GM23338 (cell line): ENCODE measurements at regions not wholly inside any gene's neighbourhood (a gene's known extent, or its start where the extent isn't known, plus 50 kb on each side); places are given as distances from the start of the nearest gene placed in this dataset.
A peak's percentile ranks its signal among the peaks of the same experiment; 100 is the strongest.

ENCODE experiments used
- ATAC-seq: fragments of 200-7000 bp; cut with Tn5 transposase; 3 replicates; pipeline ENCODE4 v1.9.1; 2020
- DNase-seq: peaks from one replicate; pipeline ENCODE4 v3.0.0-alpha.2; 2015; ENCODE audit warnings: low spot score
- H2AFZ ChIP-seq: fragments of 200-600 bp; sonication (generic); 2 replicates; pipeline ENCODE4 v1.8.0; 2016; ENCODE audit warnings: antibody characterized with exemption, mild to moderate bottlenecking, moderate library complexity
- H3F3A ChIP-seq: fragments of 200-600 bp; sonication (generic); replicated peaks from 2 replicates; pipeline ENCODE4 v1.8.0; 2017; ENCODE audit warnings: antibody characterized with exemption, mixed run types, low read depth
- H3K27ac ChIP-seq: fragments of 200-600 bp; sonication (generic); 2 replicates; pipeline ENCODE4 v1.6.1; 2016; ENCODE audit warnings: low read depth
- H3K27me3 ChIP-seq: fragments of 200-600 bp; sonication (generic); 2 replicates; pipeline ENCODE4 v1.8.0; 2016; ENCODE audit warnings: mild to moderate bottlenecking, mixed run types, moderate library complexity; ENCODE audit not compliant: insufficient read depth
- H3K36me3 ChIP-seq: fragments of 200-600 bp; sonication (generic); 2 replicates; pipeline ENCODE4 v1.8.0; 2016; ENCODE audit warnings: mild to moderate bottlenecking; ENCODE audit not compliant: insufficient read depth
- H3K4me1 ChIP-seq: fragments of 200-600 bp; sonication (generic); 2 replicates; pipeline ENCODE4 v1.8.0; 2016; ENCODE audit warnings: mild to moderate bottlenecking, moderate library complexity; ENCODE audit not compliant: insufficient read depth
- H3K4me2 ChIP-seq: fragments of 200-600 bp; sonication (generic); 2 replicates; pipeline ENCODE4 v1.7.1; 2017; ENCODE audit warnings: mixed run types
- H3K4me3 ChIP-seq: fragments of 200-600 bp; sonication (generic); 2 replicates; pipeline ENCODE4 v1.6.1; 2016; ENCODE audit warnings: mixed run types
- H3K79me2 ChIP-seq: fragments of 200-600 bp; sonication (generic); replicated peaks from 2 replicates; pipeline ENCODE4 v1.8.0; 2017; ENCODE audit warnings: mild to moderate bottlenecking; ENCODE audit not compliant: insufficient read depth
- H3K9me2 ChIP-seq: fragments of 200-600 bp; sonication (generic); 2 replicates; pipeline ENCODE4 v1.8.0; 2017; ENCODE audit not compliant: insufficient read depth
- H4K20me1 ChIP-seq: fragments of 200-600 bp; sonication (generic); replicated peaks from 2 replicates; pipeline ENCODE4 v1.8.0; 2017; ENCODE audit warnings: mild to moderate bottlenecking; ENCODE audit not compliant: insufficient read depth
- H3K27ac Mint-ChIP-seq: 2 replicates; pipeline ENCODE4 v1.8.0; 2020; ENCODE audit warnings: inconsistent platforms, mild to moderate bottlenecking, moderate library complexity, mixed read lengths
- H3K27me3 Mint-ChIP-seq: 3 replicates; pipeline ENCODE4 v1.8.0; 2022; ENCODE audit warnings: low read depth, mild to moderate bottlenecking, moderate library complexity, mixed read lengths, inconsistent platforms; ENCODE audit not compliant: insufficient read depth, poor library complexity
- H3K36me3 Mint-ChIP-seq: 3 replicates; pipeline ENCODE4 v1.8.0; 2021; ENCODE audit warnings: low read depth, mild to moderate bottlenecking, inconsistent platforms, moderate library complexity, mixed read lengths
- H3K4me1 Mint-ChIP-seq: 3 replicates; pipeline ENCODE4 v1.8.0; 2020; ENCODE audit warnings: mild to moderate bottlenecking, inconsistent platforms, mixed read lengths
- H3K4me3 Mint-ChIP-seq: 3 replicates; pipeline ENCODE4 v1.8.0; 2021; ENCODE audit warnings: moderate library complexity, mild to moderate bottlenecking, inconsistent platforms, mixed read lengths
- H3K9me3 Mint-ChIP-seq: 3 replicates; pipeline ENCODE4 v1.8.0; 2020; ENCODE audit warnings: moderate library complexity, mild to moderate bottlenecking, inconsistent platforms, mixed read lengths
- CREB1 ChIP-seq: fragments of 250-450 bp; sonication (Bioruptor Pico); IDR thresholded peaks from 2 replicates; pipeline ENCODE4 v1.5.0; 2020; ENCODE audit warnings: low read depth, mild to moderate bottlenecking, moderate library complexity
- CTCF ChIP-seq, 2 experiments: fragments of 200-600 bp in 1 of 2; sonication (generic) in 1 of 2; conservative IDR thresholded peaks; 2 replicates each; pipeline versions ENCODE4 v1.5.1 to v1.6.1; 2016 to 2017; ENCODE audit warnings: antibody characterized with exemption in 2 of 2, low read depth in 2 of 2, mild to moderate bottlenecking in 2 of 2, moderate library complexity in 1 of 2
- ETS1 ChIP-seq: IDR thresholded peaks from 2 replicates; pipeline ENCODE4 v1.6.1; 2016; ENCODE audit warnings: antibody characterized with exemption
- EZH2 ChIP-seq: fragments of 200-600 bp; sonication (generic); IDR thresholded peaks from one replicate; pipeline ENCODE4 v1.8.0; 2017; ENCODE audit warnings: antibody characterized with exemption, mild to moderate bottlenecking, low read depth; ENCODE audit not compliant: unreplicated experiment
- EZH2phosphoT487 ChIP-seq: fragments of 200-600 bp; sonication (generic); IDR thresholded peaks from one replicate; pipeline ENCODE4 v1.8.1; 2018; ENCODE audit warnings: antibody characterized with exemption; ENCODE audit not compliant: unreplicated experiment
- JUNB ChIP-seq: IDR thresholded peaks from one replicate; pipeline ENCODE4 v1.6.1; 2016; ENCODE audit warnings: antibody characterized with exemption; ENCODE audit not compliant: unreplicated experiment
- NANOG ChIP-seq: IDR thresholded peaks from 2 replicates; pipeline ENCODE4 v1.6.1; 2016; ENCODE audit warnings: antibody characterized with exemption, borderline replicate concordance
- POLR2AphosphoS5 ChIP-seq: IDR thresholded peaks from 2 replicates; pipeline ENCODE4 v1.6.1; 2016; ENCODE audit warnings: antibody characterized with exemption, low read depth
- REST ChIP-seq: IDR thresholded peaks from one replicate; pipeline ENCODE4 v1.6.1; 2018; ENCODE audit warnings: antibody characterized with exemption; ENCODE audit not compliant: unreplicated experiment
- STAT1 ChIP-seq: IDR thresholded peaks from one replicate; pipeline ENCODE4 v1.6.1; 2016; ENCODE audit warnings: antibody characterized with exemption; ENCODE audit not compliant: unreplicated experiment
- ZNF114 ChIP-seq: fragments of 250-450 bp; sonication (Bioruptor Pico); IDR thresholded peaks from 2 replicates; pipeline ENCODE4 v1.5.0; 2020; ENCODE audit warnings: mild to moderate bottlenecking, moderate library complexity
- ZNF331 ChIP-seq: fragments of 250-450 bp; sonication (Bioruptor Pico); IDR thresholded peaks from 2 replicates; pipeline ENCODE4 v1.5.0; 2020; ENCODE audit warnings: low read depth, mild to moderate bottlenecking, moderate library complexity
- ZNF462 ChIP-seq: fragments of 250-450 bp; sonication (Bioruptor Pico); IDR thresholded peaks from 2 replicates; pipeline ENCODE4 v1.5.0; 2020; ENCODE audit warnings: mild to moderate bottlenecking, moderate library complexity

- ATAC-seq, result peak; percentile 79
- H3K4me2 ChIP-seq, result peak overlapping the region; percentile 65
- Mint-ChIP-seq H3K27ac (peak overlapping the region; percentile 53; the same call in 1 of the 2 replicates), H3K4me3 (peak overlapping the region; percentile 12; the same call in 2 of the 3 replicates), H3K27me3 (peaks cover 2% of the 10 kb centered on the region), H3K9me3 (peaks cover 79% of the 10 kb centered on the region), H3K4me1 (peaks cover 21% of the 10 kb centered on the region), H3K36me3 (peaks cover 65% of the 10 kb centered on the region)
- peaks cover 15% of the 10 kb centered on the region for H3K9me2 ChIP-seq
- peak; percentile 44 for DNase-seq
- peaks cover 22% of the 10 kb centered on the region for H3K4me1 ChIP-seq
- H3K36me3 ChIP-seq, result peaks cover 29% of the 10 kb centered on the region
- no peaks in the 10 kb centered on the region for H3K27me3 ChIP-seq
- H3F3A ChIP-seq, result peaks cover 5% of the 10 kb centered on the region
- peak overlapping the region; percentile 0; the same call in 1 of the 2 replicates for H2AFZ ChIP-seq
- no peaks in the 10 kb centered on the region for H4K20me1 ChIP-seq
- peak overlapping the region; percentile 58 for H3K27ac ChIP-seq
- no peaks in the 10 kb centered on the region for H3K79me2 ChIP-seq
- no peak overlapping the region for H3K4me3 ChIP-seq
- TF ChIP-seq REST, result no peak
- no peak for TF ChIP-seq ZNF462 (CRISPR knock-in tag)
- TF ChIP-seq EZH2phosphoT487, result no peak
- no peak for TF ChIP-seq POLR2AphosphoS5
- no peak for TF ChIP-seq NANOG
- no peak for TF ChIP-seq STAT1
- no peak for TF ChIP-seq ETS1
- TF ChIP-seq CREB1 (CRISPR knock-in tag), result no peak
- TF ChIP-seq JUNB, result no peak
- TF ChIP-seq CTCF (conservative IDR thresholded peaks at IDR 0.05; ENCODE audit: low read depth in 2 of 2), result no peak
- no peak for TF ChIP-seq EZH2
- no peak for TF ChIP-seq ZNF114 (CRISPR knock-in tag)
- TF ChIP-seq ZNF331, result no peak
These were observed 171.4 kb upstream of the NDUFV2 start for GRCh38 chr18:8930990-8931616.
